Panc1 (cell line): ENCODE measurements at regions not wholly inside any gene's neighbourhood (a gene's known extent, or its start where the extent isn't known, plus 50 kb on each side); places are given as distances from the start of the nearest gene placed in this dataset.

Experiments
- CTCF ChIP-seq: fragments of 450-650 bp; IDR thresholded peaks from 2 replicates; pipeline ENCODE4 v1.5.1; 2017; ENCODE audit warnings: mild to moderate bottlenecking
- POLR2AphosphoS5 ChIP-seq: IDR thresholded peaks from 2 replicates; pipeline ENCODE4 v1.6.1; 2012; ENCODE audit warnings: mild to moderate bottlenecking, low read depth, low read length, moderate library complexity
- REST ChIP-seq, 2 experiments: IDR thresholded peaks; 2 replicates each; pipeline ENCODE4 v1.6.1; 2011 to 2012; ENCODE audit warnings: low read depth in 2 of 2, control low read depth in 1 of 2, low read length in 1 of 2, mild to moderate bottlenecking in 1 of 2, moderate library complexity in 1 of 2; ENCODE audit not compliant: insufficient read depth in 1 of 2
- SIN3A ChIP-seq: IDR thresholded peaks from 2 replicates; pipeline ENCODE4 v1.6.1; 2012; ENCODE audit warnings: low read depth, mild to moderate bottlenecking, low read length, moderate library complexity, borderline replicate concordance; ENCODE audit not compliant: insufficient read depth
- TCF7L2 ChIP-seq: IDR thresholded peaks from 2 replicates; pipeline ENCODE4 v1.6.1; 2011; ENCODE audit warnings: mild to moderate bottlenecking, low read depth, low read length, inconsistent platforms

- TF ChIP-seq CTCF = no peak
- no peak for TF ChIP-seq TCF7L2
- TF ChIP-seq POLR2AphosphoS5 = no peak
- no peak for TF ChIP-seq REST (IDR thresholded peaks at IDR 0.05; ENCODE audit: insufficient read depth in 1 of 2, low read depth in 2 of 2, low read length in 1 of 2)
- no peak for TF ChIP-seq SIN3A
Measured at GRCh38 chr10:54993148-54993547, 192.1 kb upstream of the PCDH15 start.
